Epithelial cell of prostate (primary cell): ENCODE measurements at regions not wholly inside any gene's neighbourhood (a gene's known extent, or its start where the extent isn't known, plus 50 kb on each side); places are given as distances from the start of the nearest gene placed in this dataset.
"Not testable (repeated sequence)": the region's sequence is repeated elsewhere in the genome, so short reads cannot be mapped to it uniquely, and the experiment has no call there.

Experiments
- DNase-seq: peaks from one replicate; pipeline ENCODE4 v3.0.0-alpha.2; 2011; ENCODE audit warnings: low read depth, low spot score
- H3K27ac ChIP-seq: fragments of 450-650 bp; 2 replicates; pipeline ENCODE4 v1.5.1; 2017; ENCODE audit warnings: mild to moderate bottlenecking

DNA sequence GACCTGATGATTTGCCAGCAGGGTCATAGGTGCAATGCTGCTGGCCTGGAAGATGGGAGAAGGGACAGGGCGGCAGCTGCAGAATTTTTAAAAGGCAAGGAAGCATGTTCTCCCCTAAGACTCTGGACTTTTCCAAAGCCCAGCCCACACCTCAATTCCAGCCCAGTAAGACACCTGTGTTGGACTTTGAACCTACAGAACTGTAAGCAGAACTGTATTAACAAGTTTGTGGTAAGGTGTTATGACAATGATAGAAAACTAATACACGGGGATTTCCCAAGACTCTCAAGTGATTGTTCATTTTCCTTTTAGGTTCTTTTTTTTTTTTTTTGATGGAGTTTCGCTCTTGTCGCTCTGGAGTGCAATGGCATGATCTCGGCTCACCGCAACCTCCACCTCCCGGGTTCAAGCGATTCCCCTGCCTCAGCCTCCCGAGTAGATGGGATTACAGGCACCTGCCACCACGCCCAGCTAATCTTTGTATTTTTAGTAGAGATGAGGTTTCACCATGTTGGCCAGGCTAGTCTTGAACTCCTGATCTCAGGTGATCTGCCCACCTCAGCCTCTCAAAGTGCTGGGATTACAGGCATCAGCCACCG lies 53.0 kb upstream of the CYP2D6 start:
- DNase-seq, H3K27ac ChIP-seq: not testable (repeated sequence)

DNA sequence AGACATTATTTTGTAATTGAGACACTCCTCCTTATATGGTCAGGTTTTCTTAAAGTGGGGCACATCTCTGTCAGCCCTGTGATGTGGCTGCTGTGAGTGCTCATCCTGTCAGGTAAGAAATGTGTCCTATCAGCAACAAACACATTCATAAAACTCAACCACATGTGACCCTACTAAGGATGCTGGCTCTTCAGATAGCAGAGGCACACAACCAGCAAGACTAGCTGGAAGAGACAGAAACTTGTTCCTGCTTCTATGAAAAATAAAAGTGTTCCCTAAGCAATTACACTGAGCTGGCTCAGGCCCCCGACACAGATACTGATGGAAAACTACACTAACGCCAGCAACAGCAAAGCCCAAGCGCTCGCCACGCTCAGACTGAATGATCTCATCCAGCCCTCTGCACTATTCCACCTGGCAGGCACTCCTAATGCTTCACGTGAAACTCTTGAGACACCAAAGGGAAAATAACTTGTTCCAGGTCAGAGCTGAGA lies 49.8 kb upstream of the CYP2D6 start:
- no peak overlapping the region for H3K27ac ChIP-seq

More for the DNA sequence above, 49.8 kb upstream of the CYP2D6 start:
- no peak for DNase-seq
